DOHH2 (cell line): ENCODE measurements at regions not wholly inside any gene's neighbourhood (a gene's known extent, or its start where the extent isn't known, plus 50 kb on each side); places are given as distances from the start of the nearest gene placed in this dataset.
"Not testable (repeated sequence)": the region's sequence is repeated elsewhere in the genome, so short reads cannot be mapped to it uniquely, and the experiment has no call there.

Source experiments
- H3F3A ChIP-seq: fragments of 200-600 bp; sonication (generic), shearing (Covaris generic); 2 replicates; pipeline ENCODE4 v1.6.0; 2016; ENCODE audit warnings: antibody characterized with exemption, mild to moderate bottlenecking; ENCODE audit not compliant: control insufficient read depth, insufficient read depth
- H3K27ac ChIP-seq: fragments of 200-600 bp; sonication (generic); 2 replicates; pipeline ENCODE4 v1.5.1; 2014; ENCODE audit warnings: low read depth, mild to moderate bottlenecking, low read length, moderate library complexity
- H3K27me3 ChIP-seq: fragments of 200-600 bp; sonication (generic); 2 replicates; pipeline ENCODE4 v1.6.1; 2014; ENCODE audit warnings: mild to moderate bottlenecking, low read length, mixed read lengths; ENCODE audit not compliant: control insufficient read depth
- H3K36me3 ChIP-seq: fragments of 200-600 bp; sonication (generic); 2 replicates; pipeline ENCODE4 v1.6.1; 2014; ENCODE audit warnings: mild to moderate bottlenecking, low read length, moderate library complexity, mixed read lengths; ENCODE audit not compliant: control insufficient read depth
- H3K4me1 ChIP-seq: fragments of 200-600 bp; sonication (generic); 2 replicates; pipeline ENCODE4 v1.6.1; 2014; ENCODE audit warnings: mild to moderate bottlenecking, low read length, mixed read lengths; ENCODE audit not compliant: control insufficient read depth
- H3K4me2 ChIP-seq: fragments of 200-600 bp; sonication (generic); 2 replicates; pipeline ENCODE4 v1.6.0; 2014; ENCODE audit warnings: mild to moderate bottlenecking, low read length, moderate library complexity
- H3K4me3 ChIP-seq: fragments of 200-600 bp; sonication (generic); 2 replicates; pipeline ENCODE4 v1.5.1; 2014; ENCODE audit warnings: mild to moderate bottlenecking, low read length, mixed read lengths
- H3K79me2 ChIP-seq: fragments of 200-600 bp; sonication (generic); 2 replicates; pipeline ENCODE4 v1.6.1; 2014; ENCODE audit warnings: mild to moderate bottlenecking, low read length, mixed read lengths; ENCODE audit not compliant: control insufficient read depth
- H3K9me2 ChIP-seq: fragments of 200-600 bp; sonication (generic); replicated peaks from 2 replicates; pipeline ENCODE4 v1.6.1; 2014; ENCODE audit warnings: mild to moderate bottlenecking, low read length, mixed read lengths; ENCODE audit not compliant: control insufficient read depth
- H3K9me3 ChIP-seq: fragments of 200-600 bp; sonication (generic); 2 replicates; pipeline ENCODE4 v1.6.1; 2014; ENCODE audit warnings: antibody characterized with exemption, low read length, mixed read lengths; ENCODE audit not compliant: control insufficient read depth, insufficient read depth
- H4K20me1 ChIP-seq: fragments of 200-600 bp; sonication (generic); 2 replicates; pipeline ENCODE4 v1.6.0; 2014; ENCODE audit warnings: low read depth, mild to moderate bottlenecking, antibody characterized with exemption, low read length, moderate library complexity; ENCODE audit not compliant: control insufficient read depth, insufficient read depth

GRCh38 chr2:87485884-87486283 is 262.0 kb upstream of the PLGLB2 start:
- Histone ChIP-seq H3K4me1 (peaks cover 28% of the 10 kb centered on the region), H3K27ac (peak overlapping the region; percentile 48), H3K4me2 (peak overlapping the region; percentile 51)
- H3K4me3 ChIP-seq, H3K79me2 ChIP-seq, H4K20me1 ChIP-seq, H3K27me3 ChIP-seq, H3K36me3 ChIP-seq, H3F3A ChIP-seq, H3K9me2 ChIP-seq, H3K9me3 ChIP-seq: not testable (repeated sequence)

GRCh38 chr2:87486413-87486812 is 261.5 kb upstream of the PLGLB2 start:
- H3K4me2 ChIP-seq: peak overlapping the region; percentile 51
- H3K4me3 ChIP-seq: peak overlapping the region; percentile 32; the same call in 1 of the 2 replicates
- H3K27me3 ChIP-seq, H3F3A ChIP-seq, H3K79me2 ChIP-seq, H3K36me3 ChIP-seq, H3K9me2 ChIP-seq, H3K9me3 ChIP-seq, H4K20me1 ChIP-seq: not testable (repeated sequence)
- H3K27ac ChIP-seq: peak overlapping the region; percentile 48
- H3K4me1 ChIP-seq: peaks cover 28% of the 10 kb centered on the region

GRCh38 chr2:87488021-87488420 is 259.9 kb upstream of the PLGLB2 start:
- peaks cover 27% of the 10 kb centered on the region for H3K4me1 ChIP-seq
- not testable (repeated sequence) for H3K27me3 ChIP-seq, H3K4me3 ChIP-seq, H3K79me2 ChIP-seq, H4K20me1 ChIP-seq, H3K9me2 ChIP-seq, H3K36me3 ChIP-seq, H3F3A ChIP-seq, H3K27ac ChIP-seq, H3K9me3 ChIP-seq, H3K4me2 ChIP-seq

GRCh38 chr2:87488991-87489390 is 258.9 kb upstream of the PLGLB2 start:
- not testable (repeated sequence) for H4K20me1 ChIP-seq, H3F3A ChIP-seq, H3K27ac ChIP-seq, H3K27me3 ChIP-seq, H3K4me3 ChIP-seq, H3K4me2 ChIP-seq, H3K9me2 ChIP-seq, H3K9me3 ChIP-seq, H3K79me2 ChIP-seq, H3K36me3 ChIP-seq
- H3K4me1 ChIP-seq: peaks cover 21% of the 10 kb centered on the region

- not testable (repeated sequence) for H3F3A ChIP-seq, H3K4me1 ChIP-seq, H3K9me2 ChIP-seq, H3K27me3 ChIP-seq, H3K36me3 ChIP-seq, H4K20me1 ChIP-seq, H3K79me2 ChIP-seq, H3K27ac ChIP-seq, H3K4me3 ChIP-seq, H3K4me2 ChIP-seq, H3K9me3 ChIP-seq
These were observed 253.0 kb upstream of the PLGLB2 start for GRCh38 chr2:87494846-87495245.

GRCh38 chr2:87495455-87495854 is 252.4 kb upstream of the PLGLB2 start:
- H3K4me2 ChIP-seq, H3F3A ChIP-seq, H3K36me3 ChIP-seq, H3K79me2 ChIP-seq, H3K9me2 ChIP-seq, H4K20me1 ChIP-seq, H3K27ac ChIP-seq, H3K27me3 ChIP-seq, H3K4me3 ChIP-seq, H3K9me3 ChIP-seq: not testable (repeated sequence)
- H3K4me1 ChIP-seq: peaks cover 14% of the 10 kb centered on the region

- H3K4me3 ChIP-seq, H3K27me3 ChIP-seq, H3K9me3 ChIP-seq, H3K36me3 ChIP-seq, H3K9me2 ChIP-seq, H4K20me1 ChIP-seq, H3K4me2 ChIP-seq, H3K79me2 ChIP-seq, H3F3A ChIP-seq: not testable (repeated sequence)
- Histone ChIP-seq H3K27ac (peak overlapping the region; percentile 42), H3K4me1 (peaks cover 23% of the 10 kb centered on the region)
These were observed 251.6 kb upstream of the PLGLB2 start for GRCh38 chr2:87496036-87497006.

GRCh38 chr2:87497135-87497534 is 250.8 kb upstream of the PLGLB2 start:
- not testable (repeated sequence) for H3K9me3 ChIP-seq, H3F3A ChIP-seq, H3K4me3 ChIP-seq, H3K36me3 ChIP-seq, H3K9me2 ChIP-seq, H3K79me2 ChIP-seq, H3K27me3 ChIP-seq, H4K20me1 ChIP-seq
- peak overlapping the region; percentile 79 for H3K27ac ChIP-seq
- H3K4me2 ChIP-seq: peak overlapping the region; percentile 30; the same call in 1 of the 2 replicates
- H3K4me1 ChIP-seq: peaks cover 24% of the 10 kb centered on the region
